ENCODE measurements at regions not wholly inside any gene's neighbourhood (a gene's known extent, or its start where the extent isn't known, plus 50 kb on each side); places are given as distances from the start of the nearest gene placed in this dataset.
"Not testable (repeated sequence)": the region's sequence is repeated elsewhere in the genome, so short reads cannot be mapped to it uniquely, and the experiment has no call there.

GRCh38 chr3:103866113-103866512 is 1431.3 kb downstream of the ZPLD1 start:
- Histone ChIP-seq H3K9ac (ENCODE audit: low read length) (no peak overlapping the region), H3K27ac (ENCODE audit: low read length) (no peak overlapping the region), H3K9me2 (replicated peaks; ENCODE audit: insufficient read depth, low read length) (no peaks in the 10 kb centered on the region), H3K79me2 (ENCODE audit: low read length) (no peaks in the 10 kb centered on the region), H3K27me3 (replicated peaks; ENCODE audit: insufficient read depth, low read length) (no peaks in the 10 kb centered on the region), H3K4me3 (ENCODE audit: low read length) (no peak overlapping the region), H3K4me1 (ENCODE audit: low read length) (no peaks in the 10 kb centered on the region), H3K4me2 (ENCODE audit: low read depth, low read length) (no peak overlapping the region), H3F3A (ENCODE audit: insufficient read depth, low read length) (no peaks in the 10 kb centered on the region), H3K9me3 (replicated peaks; ENCODE audit: insufficient read depth, low read length) (no peaks in the 10 kb centered on the region), H4K20me1 (ENCODE audit: insufficient read depth, low read length) (no peaks in the 10 kb centered on the region), H2AFZ (ENCODE audit: low read length) (no peak overlapping the region), H3K36me3 (replicated peaks; ENCODE audit: insufficient read depth, low read length) (no peaks in the 10 kb centered on the region)
- no peak for DNase-seq
- no peak for TF ChIP-seq CTCF (IDR thresholded peaks at IDR 0.05; ENCODE audit: low read length)
- TF ChIP-seq EZH2phosphoT487 (IDR thresholded peaks at IDR 0.05; ENCODE audit: low read length) = no peak
- TF ChIP-seq EZH2 (optimal IDR thresholded peaks at IDR 0.05; ENCODE audit: low read depth, low read length) = no peak

- no peaks in the 10 kb centered on the region for H3K36me3 ChIP-seq (replicated peaks; ENCODE audit: insufficient read depth, low read length)
- H4K20me1 ChIP-seq (ENCODE audit: insufficient read depth, low read length) = no peaks in the 10 kb centered on the region
- H3K27me3 ChIP-seq (replicated peaks; ENCODE audit: insufficient read depth, low read length) = no peaks in the 10 kb centered on the region
- no peaks in the 10 kb centered on the region for H3K9me2 ChIP-seq (replicated peaks; ENCODE audit: insufficient read depth, low read length)
- DNase-seq = no peak
- no peak overlapping the region for H3K9ac ChIP-seq (ENCODE audit: low read length)
- no peaks in the 10 kb centered on the region for H3K79me2 ChIP-seq (ENCODE audit: low read length)
- H3K9me3 ChIP-seq (replicated peaks; ENCODE audit: insufficient read depth, low read length) = no peaks in the 10 kb centered on the region
- no peak overlapping the region for H2AFZ ChIP-seq (ENCODE audit: low read length)
- no peaks in the 10 kb centered on the region for H3K4me1 ChIP-seq (ENCODE audit: low read length)
- no peak overlapping the region for H3K27ac ChIP-seq (ENCODE audit: low read length)
- TF ChIP-seq EZH2 (optimal IDR thresholded peaks at IDR 0.05; ENCODE audit: low read depth, low read length) = no peak
- H3K4me3 ChIP-seq (ENCODE audit: low read length) = no peak overlapping the region
- no peak overlapping the region for H3K4me2 ChIP-seq (ENCODE audit: low read depth, low read length)
- H3F3A ChIP-seq (ENCODE audit: insufficient read depth, low read length) = no peaks in the 10 kb centered on the region
These were observed 1438.2 kb downstream of the ZPLD1 start for GRCh38 chr3:103873021-103873420.

- Histone ChIP-seq H3K36me3 (replicated peaks; ENCODE audit: insufficient read depth, low read length) (no peaks in the 10 kb centered on the region), H4K20me1 (ENCODE audit: insufficient read depth, low read length) (no peaks in the 10 kb centered on the region), H3K4me3 (ENCODE audit: low read length) (no peak overlapping the region), H3K9ac (ENCODE audit: low read length) (no peak overlapping the region), H3F3A (ENCODE audit: insufficient read depth, low read length) (no peaks in the 10 kb centered on the region), H3K79me2 (ENCODE audit: low read length) (no peaks in the 10 kb centered on the region), H3K9me2 (replicated peaks; ENCODE audit: insufficient read depth, low read length) (no peaks in the 10 kb centered on the region), H3K4me2 (ENCODE audit: low read depth, low read length) (no peak overlapping the region), H3K27ac (ENCODE audit: low read length) (no peak overlapping the region), H2AFZ (ENCODE audit: low read length) (no peak overlapping the region), H3K4me1 (ENCODE audit: low read length) (no peaks in the 10 kb centered on the region), H3K27me3 (replicated peaks; ENCODE audit: insufficient read depth, low read length) (no peaks in the 10 kb centered on the region), H3K9me3 (replicated peaks; ENCODE audit: insufficient read depth, low read length) (no peaks in the 10 kb centered on the region)
- DNase-seq = no peak
- TF ChIP-seq EZH2phosphoT487 (IDR thresholded peaks at IDR 0.05; ENCODE audit: low read length) = no peak
- no peak for TF ChIP-seq EZH2 (optimal IDR thresholded peaks at IDR 0.05; ENCODE audit: low read depth, low read length)
- no peak for TF ChIP-seq CTCF (IDR thresholded peaks at IDR 0.05; ENCODE audit: low read length)
These were observed 1439.2 kb downstream of the ZPLD1 start for GRCh38 chr3:103873897-103874545.

GRCh38 chr3:103881809-103882208 is 1447.0 kb downstream of the ZPLD1 start:
- not testable (repeated sequence) for H3K9me3 ChIP-seq (replicated peaks; ENCODE audit: insufficient read depth, low read length); H3F3A ChIP-seq (ENCODE audit: insufficient read depth, low read length); H3K9me2 ChIP-seq (replicated peaks; ENCODE audit: insufficient read depth, low read length)

More at GRCh38 chr3:103881809-103882208, 1447.0 kb downstream of the ZPLD1 start:
- H3K27me3 ChIP-seq (replicated peaks; ENCODE audit: insufficient read depth, low read length); H3K4me2 ChIP-seq (ENCODE audit: low read depth, low read length); H3K4me3 ChIP-seq (ENCODE audit: low read length); DNase-seq; H3K79me2 ChIP-seq (ENCODE audit: low read length); H2AFZ ChIP-seq (ENCODE audit: low read length); H3K9ac ChIP-seq (ENCODE audit: low read length); H3K36me3 ChIP-seq (replicated peaks; ENCODE audit: insufficient read depth, low read length); H3K4me1 ChIP-seq (ENCODE audit: low read length); H4K20me1 ChIP-seq (ENCODE audit: insufficient read depth, low read length); H3K27ac ChIP-seq (ENCODE audit: low read length): not testable (repeated sequence)

Data from MM.1S (cell line).